HG03439 (cell line): ENCODE measurements at regions not wholly inside any gene's neighbourhood (a gene's known extent, or its start where the extent isn't known, plus 50 kb on each side); places are given as distances from the start of the nearest gene placed in this dataset.

Experiments
- ATAC-seq: cut with Tn5 transposase; IDR thresholded peaks from one replicate; pipeline ENCODE4 v1.9.1; 2021; ENCODE audit warnings: mild to moderate bottlenecking, moderate library complexity; ENCODE audit not compliant: unreplicated experiment

GRCh38 chr4:1512738-1513660, 106.8 kb upstream of the NKX1-1 start:
- no peak for ATAC-seq

- no peak for ATAC-seq
Measured at GRCh38 chr4:1512051-1512737, 106.0 kb upstream of the NKX1-1 start.

- no peak for ATAC-seq
Measured at GRCh38 chr4:1511441-1512041, 105.3 kb upstream of the NKX1-1 start.

- ATAC-seq, result no peak
Measured at GRCh38 chr4:1510931-1511330, 104.7 kb upstream of the NKX1-1 start.

- no peak for ATAC-seq
Measured at GRCh38 chr4:1509366-1509765, 103.1 kb upstream of the NKX1-1 start.

- no peak for ATAC-seq
Measured at GRCh38 chr4:1508161-1509160, 102.2 kb upstream of the NKX1-1 start.

GRCh38 chr4:1506956-1507721, 100.9 kb upstream of the NKX1-1 start:
- no peak for ATAC-seq

- no peak for ATAC-seq
Measured at GRCh38 chr4:1505511-1506460, 99.5 kb upstream of the NKX1-1 start.

GRCh38 chr4:1504595-1505500, 98.6 kb upstream of the NKX1-1 start:
- ATAC-seq, result no peak

GRCh38 chr4:1503583-1504471, 97.6 kb upstream of the NKX1-1 start:
- no peak for ATAC-seq

- ATAC-seq, result no peak
Measured at GRCh38 chr4:1502976-1503375, 96.7 kb upstream of the NKX1-1 start.

- ATAC-seq, result no peak
Measured at GRCh38 chr4:1502501-1502886, 96.3 kb upstream of the NKX1-1 start.

GRCh38 chr4:1501754-1502500, 95.7 kb upstream of the NKX1-1 start:
- no peak for ATAC-seq

- ATAC-seq, result no peak
Measured at GRCh38 chr4:1500966-1501753, 94.9 kb upstream of the NKX1-1 start.
